Limb (tissue), 2 donors: ENCODE measurements at regions not wholly inside any gene's neighbourhood (a gene's known extent, or its start where the extent isn't known, plus 50 kb on each side); places are given as distances from the start of the nearest gene placed in this dataset.
A peak's percentile ranks its signal among the peaks of the same experiment; 100 is the strongest.

Source experiments
- DNase-seq, 2 donors: peaks; one replicate each; pipeline ENCODE4 v3.0.0-alpha.2; 2016; ENCODE audit errors: extremely low spot score in 2 of 2

DNA sequence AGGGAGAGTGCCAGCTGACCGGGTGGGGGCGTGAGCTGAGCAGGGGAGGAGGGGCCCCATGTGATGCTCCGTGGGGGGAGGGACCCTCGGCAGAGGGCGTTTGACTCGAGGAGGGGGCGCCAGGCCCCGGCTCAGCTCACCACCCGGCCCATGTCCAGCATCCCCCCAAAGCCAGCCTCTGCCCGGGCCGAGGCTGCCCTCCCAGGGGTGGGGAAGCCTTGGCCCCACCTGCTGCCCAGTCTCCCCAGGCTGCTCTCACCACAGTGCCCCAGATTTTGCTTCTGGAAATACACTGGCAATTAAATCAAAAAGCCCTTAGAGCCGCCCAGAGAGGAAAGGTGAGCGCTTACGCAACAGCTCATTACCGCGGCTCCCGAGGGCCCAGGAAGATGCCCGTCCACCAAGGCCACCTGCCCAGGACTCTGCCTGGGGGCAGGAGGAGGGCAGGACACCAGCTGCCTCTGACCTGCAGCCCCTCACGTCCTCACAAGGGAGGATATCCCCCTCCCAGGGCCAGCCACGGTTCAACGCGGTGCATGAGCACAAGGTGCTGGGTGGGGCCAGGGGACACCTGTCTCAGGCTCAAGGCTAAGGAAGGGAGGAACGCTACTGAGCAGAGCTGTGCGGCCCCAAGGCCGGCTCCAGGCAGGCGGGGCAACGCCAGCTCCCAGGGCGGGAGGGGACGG is 70.0 kb upstream of the INPP5A start:
- DNase-seq, result no peak

DNA sequence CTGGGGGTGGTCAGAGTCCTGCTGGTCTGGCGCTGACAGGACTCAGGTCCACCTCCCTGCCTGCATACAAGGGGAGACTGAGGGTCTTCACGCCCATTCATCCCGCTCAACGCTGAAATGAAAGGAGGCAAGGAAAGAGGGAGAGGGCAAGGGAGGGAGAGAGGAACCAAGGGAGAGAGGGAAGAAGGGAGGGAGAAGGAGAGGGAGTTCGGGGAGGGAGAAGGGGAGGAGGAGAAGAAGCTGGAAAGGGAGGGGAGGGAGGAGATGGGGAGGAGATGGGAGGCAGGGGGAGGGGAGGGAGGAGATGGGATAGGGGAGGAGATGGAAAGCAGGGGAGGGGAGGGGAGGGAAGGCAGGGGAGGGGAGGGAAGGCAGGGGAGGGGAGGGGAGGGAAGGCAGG is 69.4 kb upstream of the INPP5A start:
- DNase-seq, result no peak

DNA sequence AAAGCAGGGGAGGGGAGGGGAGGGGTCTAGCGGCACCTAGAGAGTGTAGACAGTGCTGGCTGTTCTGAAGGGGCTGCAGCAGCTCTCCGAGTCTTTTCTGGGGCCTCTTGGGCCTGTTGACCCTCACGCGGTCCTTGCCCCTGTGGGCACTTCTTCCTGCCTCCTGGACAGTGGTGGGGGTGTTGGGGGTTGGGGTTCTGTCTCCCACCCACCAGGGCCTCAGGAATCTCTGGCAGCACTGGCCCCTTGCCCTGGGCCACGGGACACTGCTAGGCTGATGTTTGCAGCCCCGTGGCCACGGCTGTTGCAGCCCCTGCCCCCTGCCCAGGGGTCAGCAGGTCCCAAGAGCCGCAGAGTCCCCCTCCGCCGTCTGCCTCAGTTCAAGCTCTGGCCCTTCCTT is 68.9 kb upstream of the INPP5A start:
- DNase-seq, result no peak

DNA sequence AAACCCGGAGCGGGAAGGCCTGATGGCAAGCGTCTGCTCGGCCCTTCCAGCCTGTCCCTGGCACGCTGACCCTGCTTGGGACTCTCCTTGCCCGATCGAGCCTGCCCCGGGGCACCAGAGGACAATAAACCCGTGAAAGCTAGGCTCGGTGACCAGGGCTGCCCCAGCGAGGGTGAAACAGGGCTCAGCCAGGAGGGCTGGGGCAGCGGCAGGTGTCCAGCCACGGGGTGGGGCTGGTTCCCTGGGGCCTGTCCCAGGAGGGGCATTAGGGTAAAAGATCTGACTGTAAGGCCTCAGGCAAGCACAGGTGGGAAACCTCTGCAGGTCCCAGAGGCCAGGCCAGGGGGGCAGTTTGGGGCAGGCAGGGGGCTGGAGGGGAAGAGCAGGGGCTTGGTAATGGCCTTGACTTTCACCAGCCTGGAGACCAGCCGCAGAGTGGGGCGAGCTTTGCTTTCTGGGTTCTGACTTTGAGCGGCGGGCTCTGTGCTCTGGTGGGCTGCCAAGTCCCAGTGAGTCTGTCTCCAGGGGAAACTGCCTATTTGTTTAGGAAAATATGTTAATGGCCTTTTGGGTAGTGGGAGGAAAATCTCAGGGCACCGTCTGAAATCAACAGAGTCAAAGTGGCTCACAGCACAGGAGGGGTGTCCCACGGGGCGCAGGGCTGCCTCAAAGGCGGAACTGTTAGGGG is 68.2 kb upstream of the INPP5A start:
- DNase-seq, result peak in 1 of 2 donors; percentile 72

DNA sequence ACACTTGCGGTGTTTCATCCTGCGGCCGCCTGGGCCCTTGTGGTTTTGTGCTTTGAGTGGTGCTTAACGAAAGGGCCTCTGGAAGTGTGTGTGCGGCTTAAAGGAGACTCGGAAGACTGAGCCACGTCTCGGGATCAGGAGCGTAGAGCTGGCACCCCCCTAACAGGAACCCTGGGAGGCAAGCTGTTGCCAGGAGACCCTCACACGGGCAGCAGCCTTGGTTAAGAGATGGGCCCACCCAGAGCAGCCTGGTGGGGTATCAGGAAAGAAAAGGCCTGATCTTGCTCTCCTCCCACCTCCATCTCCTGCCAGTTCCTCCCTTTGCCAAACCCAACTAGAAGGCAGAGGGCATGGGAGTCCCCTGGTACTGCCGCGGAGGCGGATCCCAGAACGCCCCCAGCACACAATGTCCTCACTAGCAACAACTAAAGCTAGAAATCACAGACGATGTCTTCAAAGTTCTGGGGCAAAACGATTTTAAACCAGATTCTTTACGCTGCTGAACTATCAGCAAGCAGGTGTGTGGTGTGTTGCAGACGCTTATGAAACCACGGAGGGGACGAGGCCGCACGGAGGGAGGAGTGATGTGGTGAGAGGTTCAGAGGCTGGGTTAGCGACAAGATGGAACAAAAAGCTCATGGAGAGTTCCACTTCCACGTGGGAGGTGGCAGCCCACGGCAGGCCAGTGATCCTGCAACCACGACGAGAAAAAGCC is 67.0 kb upstream of the INPP5A start:
- no peak for DNase-seq

DNA sequence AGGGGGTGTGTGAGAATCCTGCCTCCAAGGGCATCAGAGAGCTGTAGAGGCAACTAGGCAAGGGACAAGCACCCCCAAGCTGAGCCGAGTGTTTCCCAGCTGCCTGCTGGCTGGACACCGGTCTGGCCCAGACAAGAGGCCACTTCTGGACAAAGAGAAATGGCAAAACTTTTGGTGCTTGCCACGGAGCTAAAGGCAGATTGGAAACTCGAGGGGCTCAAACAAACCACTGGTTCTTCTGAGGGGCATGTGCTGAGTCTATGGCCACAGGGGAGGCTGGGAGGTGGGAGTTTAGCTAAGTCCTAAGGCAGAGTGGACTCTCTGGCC is 66.5 kb upstream of the INPP5A start:
- DNase-seq, result no peak

DNA sequence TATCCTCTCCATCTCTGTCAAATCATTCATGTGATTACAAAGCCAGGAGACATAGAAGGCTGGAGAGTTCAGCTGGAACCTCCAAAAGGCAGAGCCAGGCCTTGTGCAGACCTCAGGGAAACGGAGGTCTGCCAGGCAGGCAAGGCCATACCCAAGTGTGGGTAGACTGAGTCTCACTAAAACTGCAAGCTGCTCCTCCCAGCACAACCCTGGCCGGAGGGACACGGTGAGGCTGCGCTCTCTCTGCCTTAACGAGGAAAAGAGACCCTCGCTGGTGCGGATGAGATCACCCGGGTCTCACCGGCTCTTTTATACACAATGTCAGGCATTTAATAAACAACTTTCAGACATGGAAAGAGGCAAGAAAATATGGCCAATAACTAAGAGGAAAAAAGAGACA is 66.1 kb upstream of the INPP5A start:
- no peak for DNase-seq

DNA sequence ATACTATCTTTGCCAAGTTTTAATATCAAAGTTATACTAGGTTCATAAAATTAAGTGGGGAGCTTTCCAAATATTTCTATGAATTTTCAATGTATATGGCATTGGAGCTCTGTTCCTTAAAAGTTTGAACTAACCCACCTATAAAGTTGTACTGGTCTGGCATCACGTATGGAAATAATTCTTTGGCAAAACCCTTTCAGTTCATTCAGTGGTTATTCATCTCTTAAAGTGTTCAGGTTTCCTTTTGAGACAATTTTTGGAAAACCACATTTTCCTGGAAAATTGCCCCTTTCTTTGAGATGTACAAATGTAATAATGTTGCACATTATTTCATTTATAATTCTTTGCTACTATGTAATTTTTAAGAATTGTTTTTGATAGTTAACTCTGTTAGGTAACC is 62.5 kb upstream of the INPP5A start:
- peak in 1 of 2 donors; percentile 52 for DNase-seq

DNA sequence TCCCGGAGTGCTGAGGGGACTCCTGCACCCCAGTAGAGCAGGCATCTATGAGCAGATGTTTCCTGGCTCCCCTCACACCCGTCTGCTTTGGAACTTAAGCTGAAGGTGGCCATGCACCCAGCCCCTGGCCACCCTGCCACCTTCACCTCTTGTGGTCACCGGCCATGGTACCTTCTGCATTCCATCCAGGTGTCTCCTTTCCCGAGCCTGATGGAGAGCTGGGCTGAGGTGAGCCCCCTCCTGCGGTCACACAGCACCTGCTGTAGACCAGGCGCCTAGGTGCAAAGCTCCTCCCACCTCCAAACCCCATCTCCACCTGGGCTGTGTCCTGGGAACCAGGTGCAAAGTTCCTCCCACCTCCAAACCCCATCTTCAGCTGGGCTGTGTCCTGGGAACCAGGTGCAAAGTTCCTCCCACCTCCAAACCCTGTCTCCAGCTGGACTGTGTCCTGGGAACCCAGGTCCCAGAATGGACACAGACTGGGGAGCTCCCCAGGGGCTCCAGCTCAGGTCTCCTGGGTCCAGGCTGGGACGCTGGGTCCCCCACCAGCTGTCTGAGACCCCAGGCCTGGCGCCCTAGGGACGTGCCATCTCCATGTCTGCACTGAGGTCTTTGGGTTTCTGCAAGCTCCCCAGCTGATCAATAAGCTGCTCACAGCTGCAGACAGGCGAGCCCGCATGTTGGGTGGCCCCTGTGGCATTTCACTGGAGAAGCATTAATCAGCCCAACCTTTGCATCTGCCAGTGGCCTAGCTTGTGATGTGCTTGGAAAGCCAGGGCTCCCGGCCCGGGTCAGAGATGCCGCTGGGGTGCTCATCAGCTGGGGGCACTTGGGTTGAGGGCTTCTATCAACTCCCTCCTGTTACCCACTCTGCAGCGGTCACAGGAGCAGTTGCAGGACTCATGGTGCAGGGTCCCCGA is 61.2 kb upstream of the INPP5A start:
- peak in 1 of 2 donors; percentile 29 for DNase-seq

DNA sequence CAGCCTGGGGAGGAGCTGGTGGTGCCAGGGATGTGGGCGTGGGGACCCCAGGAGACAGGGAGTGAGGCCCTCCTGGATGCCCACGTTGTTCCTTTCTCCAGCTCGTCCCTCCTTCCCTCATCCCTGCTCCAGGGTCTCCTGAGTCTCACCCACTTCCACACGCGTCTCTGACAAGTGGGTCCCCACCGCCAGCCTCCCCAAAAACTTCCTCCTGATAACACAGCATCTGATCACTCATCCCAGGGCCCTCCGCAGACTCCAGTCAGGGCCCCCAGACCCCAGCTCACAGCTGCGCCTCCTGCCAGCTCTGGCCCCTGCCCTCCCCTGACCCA is 60.6 kb upstream of the INPP5A start:
- DNase-seq, result no peak

DNA sequence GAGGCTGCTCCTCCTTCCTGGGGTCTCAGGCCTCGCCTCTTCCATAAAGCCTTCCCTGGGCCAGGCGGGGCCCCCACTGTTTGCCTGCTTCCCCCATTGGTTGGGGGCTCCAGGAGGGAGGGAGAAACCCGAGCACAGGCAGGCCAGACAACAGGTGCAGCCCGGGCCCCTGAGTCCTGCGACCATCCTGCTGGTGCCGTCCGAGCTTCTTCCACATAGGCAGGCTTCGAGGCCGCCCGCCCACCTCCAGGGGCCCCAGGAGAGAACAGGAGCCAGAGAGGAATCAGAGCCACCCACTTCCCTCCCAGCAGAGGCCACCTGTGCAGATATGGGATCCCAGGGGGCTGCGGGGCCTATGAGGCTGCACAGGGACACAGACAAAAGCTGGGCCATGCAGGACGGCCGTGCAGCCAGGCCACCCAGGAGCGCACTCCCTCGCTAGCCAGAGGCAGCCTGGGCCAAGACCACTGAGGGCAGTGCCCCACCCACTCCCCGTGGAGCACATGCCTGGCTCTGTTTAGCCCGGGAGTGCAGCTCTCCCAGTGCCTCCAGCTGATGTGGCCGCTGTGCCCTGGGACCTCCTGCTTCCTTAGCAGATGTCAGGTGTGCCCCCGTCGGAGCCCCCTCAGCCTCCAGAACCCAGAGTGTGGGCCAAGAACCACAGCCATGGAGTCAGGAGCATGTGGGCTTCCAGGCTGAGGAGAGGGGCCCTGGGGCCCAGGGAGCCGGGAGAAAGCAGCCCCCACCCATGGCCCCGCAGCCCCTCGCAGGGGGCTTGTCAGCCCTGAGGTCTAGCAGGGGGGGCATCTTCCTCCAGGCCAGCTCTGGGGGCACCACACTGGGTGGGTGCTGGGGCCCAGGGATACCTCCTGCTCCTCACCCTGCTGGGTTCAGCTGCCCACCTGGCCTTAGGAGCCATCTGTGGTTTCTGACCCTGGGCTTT is 59.9 kb upstream of the INPP5A start:
- DNase-seq, result peak in 1 of 2 donors; percentile 47

DNA sequence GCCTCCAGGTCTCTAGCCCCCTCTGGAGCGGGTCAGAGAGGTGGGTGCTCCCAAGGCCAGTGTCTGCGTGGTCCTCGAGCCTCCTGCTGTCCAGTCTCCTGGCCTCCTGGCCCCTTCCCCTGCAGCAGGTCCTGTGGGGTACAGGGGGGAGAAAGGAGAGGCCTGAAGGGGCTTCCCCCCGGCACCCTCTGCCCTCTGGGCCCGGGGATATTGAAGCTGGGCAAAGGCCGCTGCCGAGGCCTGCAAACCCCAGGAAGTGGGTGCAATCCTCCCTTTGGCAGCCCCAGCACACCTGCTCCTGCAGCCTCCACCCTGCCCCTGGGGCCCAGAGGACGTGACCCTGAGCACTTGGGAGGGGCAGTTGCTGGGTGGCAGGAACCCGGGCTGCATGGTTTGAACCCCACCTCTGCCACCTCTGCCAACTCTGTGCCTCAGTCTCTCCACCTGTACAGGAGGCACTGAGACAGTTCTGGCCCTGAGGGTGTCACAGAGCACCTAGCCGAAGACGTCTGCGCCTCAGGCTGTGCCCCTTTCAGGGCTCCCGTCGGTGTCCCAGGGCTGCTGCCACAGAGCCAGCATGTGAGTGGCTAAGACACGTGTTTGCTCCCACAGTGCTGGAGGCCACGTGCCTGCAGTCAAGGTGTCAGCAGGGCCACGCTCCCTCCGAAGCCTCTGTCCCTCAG is 59.1 kb upstream of the INPP5A start:
- DNase-seq, result peak in 1 of 2 donors; percentile 22

DNA sequence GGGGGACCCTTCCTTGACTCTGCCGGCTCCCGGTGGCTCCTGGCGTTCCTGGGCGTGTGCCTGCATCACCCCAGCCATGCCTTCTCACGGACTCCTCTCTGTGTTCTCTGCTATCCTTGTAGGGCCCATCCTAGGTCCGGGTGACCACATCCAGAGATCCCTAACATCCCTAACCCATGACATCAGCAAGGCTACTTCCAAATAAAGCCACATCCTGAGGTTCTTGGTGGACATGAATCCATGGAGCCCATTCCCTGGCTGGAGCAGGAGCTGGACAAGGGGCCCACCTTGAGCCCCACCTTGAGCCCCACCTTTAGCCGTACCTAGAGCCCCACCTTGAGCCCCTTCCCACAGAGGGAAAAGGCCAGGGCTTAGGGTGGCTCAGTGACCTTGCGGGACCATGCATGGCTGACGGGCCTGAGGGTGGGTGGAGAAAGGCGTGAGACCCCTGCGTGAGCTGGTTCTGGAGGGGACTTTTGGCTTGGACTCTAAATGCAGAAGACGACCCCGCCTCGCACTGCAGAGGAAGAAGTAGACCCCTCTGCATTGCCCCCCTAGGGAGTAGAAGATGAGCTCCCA is 58.5 kb upstream of the INPP5A start:
- peak in 1 of 2 donors; percentile 18 for DNase-seq

DNA sequence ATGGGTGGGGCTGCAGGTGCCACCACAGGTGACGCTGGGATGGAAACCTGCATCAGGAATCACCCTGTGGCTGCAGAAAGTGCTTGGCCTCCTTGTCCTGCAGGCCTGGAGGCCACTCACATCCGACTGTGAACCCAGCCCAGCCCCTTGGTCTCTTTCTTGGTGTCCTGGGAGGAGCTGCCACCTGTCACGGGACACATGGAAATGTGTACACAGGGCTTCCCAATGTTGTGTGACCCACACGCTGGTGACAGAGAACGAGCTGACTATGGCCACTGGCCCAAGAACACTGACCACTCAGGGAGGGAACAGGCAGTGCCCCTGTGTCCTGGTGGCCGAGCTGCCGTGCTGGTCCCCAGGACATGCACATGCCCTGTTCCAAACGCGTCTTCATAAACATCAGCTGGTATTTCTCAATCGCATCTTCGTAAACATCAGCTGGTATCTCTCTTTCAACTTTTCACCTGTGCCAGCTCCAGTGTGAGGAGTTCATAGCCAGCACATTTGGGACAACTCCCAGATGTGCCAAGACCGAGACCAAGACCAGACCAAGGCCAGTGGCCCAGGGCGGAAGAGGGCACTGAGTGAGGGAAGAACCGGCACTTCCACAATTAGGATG is 57.9 kb upstream of the INPP5A start:
- peak in 1 of 2 donors; percentile 15 for DNase-seq

DNA sequence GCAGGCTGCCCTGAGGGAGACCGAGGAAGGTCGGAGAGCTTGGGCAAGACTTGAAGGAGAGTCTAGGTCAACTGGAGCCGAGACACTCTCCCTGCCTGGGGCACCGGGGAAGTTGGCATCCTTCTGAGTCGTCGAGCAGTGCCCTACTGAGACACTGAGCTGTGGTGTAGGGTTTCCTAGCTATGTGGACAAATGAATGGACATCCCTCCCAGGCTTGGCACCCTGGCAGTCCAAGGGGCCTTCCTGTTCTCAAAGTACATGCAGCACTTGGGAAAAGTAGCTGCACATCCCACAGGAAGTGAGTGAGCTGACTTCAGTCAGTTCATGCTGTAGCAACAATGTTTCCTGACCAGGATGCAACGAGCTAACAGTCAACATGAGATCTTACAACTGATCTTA is 57.2 kb upstream of the INPP5A start:
- DNase-seq, result no peak

DNA sequence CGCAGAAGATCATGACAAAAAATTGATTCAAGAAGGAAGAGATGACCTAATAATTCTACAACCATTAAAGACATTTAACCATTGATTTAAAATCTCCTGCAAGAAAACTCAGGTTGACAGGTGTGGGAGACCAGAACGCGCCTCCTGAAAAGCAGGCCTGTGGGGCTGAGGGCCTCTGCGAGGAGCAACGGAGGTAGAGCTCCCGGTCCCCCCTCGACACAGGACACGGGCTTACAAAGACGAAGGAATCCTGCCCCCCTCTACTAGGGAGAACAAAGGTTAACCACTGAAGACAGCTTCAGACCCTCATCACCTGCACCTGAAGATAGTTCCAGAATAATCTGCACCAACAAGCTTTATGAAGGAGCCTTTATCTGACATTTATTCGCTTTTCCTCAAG is 55.9 kb upstream of the INPP5A start:
- peak in 1 of 2 donors; percentile 26 for DNase-seq

DNA sequence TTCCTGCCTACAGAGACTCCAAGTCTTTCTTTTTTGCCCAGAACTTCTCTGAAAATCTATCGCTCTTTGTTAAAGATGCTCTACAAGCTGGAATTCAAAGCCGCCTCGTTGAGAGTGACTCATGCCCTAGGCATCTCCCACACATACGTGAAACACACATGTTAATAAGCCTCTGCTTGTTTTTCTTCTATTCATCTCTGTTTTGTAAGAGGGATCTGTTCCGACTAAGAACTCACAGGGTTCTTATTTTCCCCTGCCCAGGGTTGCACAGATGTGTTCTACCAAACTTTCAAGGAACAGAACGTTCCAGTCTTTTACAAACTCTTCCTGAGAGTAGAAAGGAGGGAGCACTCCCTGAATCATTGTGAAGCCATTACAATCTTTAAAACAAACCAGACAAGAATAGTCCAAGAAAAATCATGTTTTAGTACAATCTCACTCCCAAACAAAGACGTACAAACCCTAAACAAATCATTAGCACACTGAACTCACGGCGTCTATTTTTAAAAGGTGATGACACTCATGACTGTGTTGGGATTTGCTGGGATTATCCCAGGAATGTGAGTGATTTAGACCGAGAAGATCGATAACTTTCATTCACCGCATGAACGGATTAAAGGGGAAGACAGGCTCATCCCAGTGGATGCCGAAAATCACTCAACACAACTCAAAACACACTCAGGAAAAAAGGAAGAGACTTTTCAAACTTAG is 55.3 kb upstream of the INPP5A start:
- peak; percentile 24 to 58 for DNase-seq

DNA sequence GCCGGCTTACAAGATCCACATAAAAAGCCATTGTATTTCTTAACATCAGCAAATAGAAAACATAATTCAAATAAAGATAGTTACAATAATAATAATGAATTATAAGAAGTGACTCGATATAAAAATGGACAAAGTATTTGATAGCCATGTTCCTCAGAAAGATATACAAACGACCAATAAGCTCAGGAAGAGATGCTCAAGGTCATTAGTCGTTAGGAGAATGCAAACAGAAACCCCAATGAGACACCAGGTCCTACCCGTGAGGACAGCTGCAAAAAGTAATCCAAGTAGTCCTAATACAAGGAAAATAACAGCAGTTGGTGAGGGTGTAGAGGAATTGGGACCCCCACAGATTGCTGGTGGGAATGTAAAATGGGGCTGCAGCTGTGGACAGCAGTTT is 54.2 kb upstream of the INPP5A start:
- no peak for DNase-seq

DNA sequence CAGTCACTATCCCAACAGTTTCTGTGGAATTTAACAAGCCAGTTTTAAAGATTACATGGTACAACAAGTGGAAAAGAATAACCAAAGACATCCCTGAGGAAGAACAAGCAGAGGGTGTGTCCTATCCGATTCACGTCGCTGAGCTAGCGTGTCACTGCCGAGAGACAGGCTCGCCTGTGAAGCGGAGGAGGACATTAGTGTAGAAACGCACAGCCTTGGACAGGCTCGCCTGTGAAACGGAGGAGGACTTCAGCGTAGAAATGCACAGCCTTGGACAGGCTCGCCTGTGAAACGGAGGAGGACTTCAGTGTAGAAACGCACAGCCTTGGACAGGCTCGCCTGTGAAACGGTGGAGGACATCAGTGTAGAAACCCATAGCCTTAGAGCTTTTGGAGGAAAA is 52.7 kb upstream of the INPP5A start:
- no peak for DNase-seq
